RPMI7951 (cell line): ENCODE measurements at regions not wholly inside any gene's neighbourhood (a gene's known extent, or its start where the extent isn't known, plus 50 kb on each side); places are given as distances from the start of the nearest gene placed in this dataset.
"Not testable (repeated sequence)": the region's sequence is repeated elsewhere in the genome, so short reads cannot be mapped to it uniquely, and the experiment has no call there.

Experiments used
- DNase-seq: peaks from one replicate; pipeline ENCODE4 v3.0.0-alpha.2; 2012; ENCODE audit warnings: low read depth

- no peak for DNase-seq
Observed at GRCh38 chr6:68144667-68145066, 490.4 kb upstream of the ADGRB3 start.

DNA sequence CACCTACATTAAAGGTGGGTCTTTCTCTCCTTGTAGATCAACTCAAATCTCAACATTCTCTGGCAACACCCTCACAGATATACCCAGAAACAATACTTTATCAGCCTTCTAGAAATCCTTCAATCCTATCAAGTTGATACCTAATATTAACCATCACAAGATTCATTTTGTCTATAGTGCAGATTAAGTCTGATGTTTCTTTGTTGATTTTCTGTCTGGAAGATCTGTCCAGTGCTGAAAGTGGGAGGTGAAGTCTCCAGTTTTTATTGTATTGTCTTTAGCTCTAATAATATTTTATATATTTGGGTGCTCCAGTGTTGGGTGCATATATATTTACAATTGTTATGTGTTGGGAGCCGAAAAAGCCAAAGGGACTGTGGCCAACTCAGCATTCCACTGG, 493.9 kb upstream of the ADGRB3 start:
- DNase-seq: no peak

DNA sequence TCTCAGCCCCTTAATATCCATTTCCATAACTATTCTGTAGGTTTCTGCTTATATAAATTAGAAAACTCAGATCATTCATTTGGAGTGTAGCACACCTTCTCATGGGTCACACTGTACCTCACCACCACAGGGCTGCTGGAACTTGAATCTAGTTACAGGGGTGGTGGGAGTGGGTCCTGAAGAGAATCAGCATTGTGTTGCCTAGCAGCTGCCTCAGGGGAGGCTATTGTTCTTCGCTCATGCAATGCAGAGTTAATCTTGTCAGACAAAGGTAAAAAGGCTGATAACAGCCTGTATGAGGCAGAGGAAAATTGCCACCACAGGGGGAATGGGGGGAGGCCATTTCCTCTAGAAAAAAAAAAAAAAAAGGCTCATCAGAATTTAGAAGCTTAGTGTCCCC, 496.0 kb upstream of the ADGRB3 start:
- no peak for DNase-seq

DNA sequence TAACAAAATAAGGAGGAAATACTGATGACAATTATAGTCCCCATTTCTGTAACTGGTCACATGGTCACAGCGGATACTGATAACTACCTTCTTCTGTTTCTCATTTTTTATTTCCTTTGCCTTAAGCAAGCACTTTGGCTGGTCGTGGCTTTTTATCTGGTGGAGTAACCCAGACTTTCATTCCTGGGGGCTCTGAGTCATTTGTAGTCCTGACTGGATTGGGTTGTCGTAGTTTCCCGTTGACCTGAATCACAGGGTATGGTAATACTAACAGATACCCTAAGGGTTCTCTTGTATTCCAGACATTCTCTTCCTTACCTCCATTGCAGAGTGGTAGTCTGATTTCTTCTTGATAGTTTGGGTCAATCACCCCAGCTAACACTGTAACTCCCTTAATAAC, 500.3 kb upstream of the ADGRB3 start:
- no peak for DNase-seq

- no peak for DNase-seq
Observed at GRCh38 chr6:68128211-68128610, 506.9 kb upstream of the ADGRB3 start.

GRCh38 chr6:68127074-68127473, 508.0 kb upstream of the ADGRB3 start:
- no peak for DNase-seq

DNA sequence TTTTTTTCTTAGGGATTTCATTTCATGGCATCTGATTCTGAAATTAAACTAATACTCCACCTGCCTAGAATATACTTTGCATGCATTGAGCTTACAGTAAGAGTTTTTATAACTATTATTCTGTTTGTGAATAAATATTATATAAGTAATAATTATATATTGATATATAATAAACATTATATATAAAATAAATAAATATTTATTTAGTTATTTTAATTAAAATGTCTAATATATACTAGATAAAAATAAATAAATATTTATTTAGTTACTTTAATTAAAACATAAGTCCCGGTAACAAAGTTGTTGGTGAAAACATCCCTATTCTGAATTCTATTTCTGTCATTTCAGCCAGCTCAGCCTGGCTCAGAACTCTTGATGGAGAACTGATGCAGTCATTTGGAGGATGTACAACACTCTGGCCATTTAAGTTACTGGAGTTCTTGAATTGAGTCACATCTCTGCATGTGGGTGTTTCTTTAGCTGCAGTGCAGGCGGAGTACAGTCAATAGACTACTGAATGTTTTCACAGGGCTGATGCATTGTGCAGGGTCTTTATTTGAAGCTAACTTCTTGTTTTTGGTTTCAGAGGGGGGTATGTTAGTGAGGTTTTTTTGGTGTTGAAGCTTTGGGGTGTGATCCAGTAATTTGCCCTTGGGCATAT, 508.9 kb upstream of the ADGRB3 start:
- DNase-seq: no peak

DNA sequence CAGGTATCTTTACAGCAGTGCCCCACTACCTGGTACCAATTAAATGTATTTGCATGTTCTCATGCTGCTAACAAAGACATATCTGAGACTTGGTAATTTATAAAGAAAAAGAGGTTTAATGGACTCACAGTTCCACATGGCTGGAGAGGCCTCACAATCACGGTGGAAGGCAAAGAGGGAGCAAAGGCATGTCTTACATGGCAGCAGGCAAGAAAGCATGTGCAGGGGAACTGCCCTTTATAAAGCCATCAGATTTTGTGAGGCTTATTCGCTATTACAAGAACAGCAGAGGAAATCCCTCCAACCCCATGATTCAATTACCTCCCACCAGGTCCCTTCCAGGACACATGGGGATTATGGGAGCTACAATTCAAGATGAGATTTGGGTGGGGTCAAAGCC, 512.1 kb upstream of the ADGRB3 start:
- DNase-seq: not testable (repeated sequence)

DNA sequence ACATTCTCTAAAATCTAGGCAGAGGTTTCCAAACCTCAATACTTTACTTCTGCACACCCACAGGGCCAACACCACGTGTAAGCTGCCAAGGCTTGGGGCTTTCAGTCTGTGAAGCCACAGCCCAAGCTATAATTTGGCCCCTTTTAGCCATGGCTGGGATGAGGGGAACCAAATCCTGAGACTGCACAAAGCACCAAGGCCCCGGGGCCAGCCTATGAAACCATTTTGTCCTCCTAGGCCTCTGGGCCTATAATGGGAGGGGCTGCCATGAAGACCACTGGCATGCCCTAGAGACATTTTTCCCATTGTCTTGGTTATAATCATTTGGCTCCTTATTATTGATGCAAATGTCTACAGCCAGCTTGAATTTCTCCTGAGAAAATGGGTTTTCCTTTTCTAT, 513.0 kb upstream of the ADGRB3 start:
- no peak for DNase-seq

DNA sequence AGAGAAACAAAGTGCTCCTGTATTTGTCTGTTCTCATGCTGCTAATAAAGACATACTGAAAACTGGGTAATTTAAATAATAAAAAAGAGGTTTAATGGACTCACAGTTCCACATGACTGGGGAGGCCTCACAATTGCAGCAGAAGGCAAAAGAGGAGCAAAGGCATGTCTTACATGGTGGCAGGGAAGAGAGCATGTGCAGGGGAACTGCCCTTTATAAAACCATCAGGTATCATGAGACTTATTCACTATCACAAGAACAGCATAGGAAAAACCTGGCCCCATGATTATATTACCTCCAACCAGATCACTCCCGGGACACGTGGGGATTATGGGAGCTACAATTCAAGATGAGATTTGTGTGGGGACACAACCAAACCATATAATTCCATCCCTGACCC, 514.1 kb upstream of the ADGRB3 start:
- not testable (repeated sequence) for DNase-seq

DNA sequence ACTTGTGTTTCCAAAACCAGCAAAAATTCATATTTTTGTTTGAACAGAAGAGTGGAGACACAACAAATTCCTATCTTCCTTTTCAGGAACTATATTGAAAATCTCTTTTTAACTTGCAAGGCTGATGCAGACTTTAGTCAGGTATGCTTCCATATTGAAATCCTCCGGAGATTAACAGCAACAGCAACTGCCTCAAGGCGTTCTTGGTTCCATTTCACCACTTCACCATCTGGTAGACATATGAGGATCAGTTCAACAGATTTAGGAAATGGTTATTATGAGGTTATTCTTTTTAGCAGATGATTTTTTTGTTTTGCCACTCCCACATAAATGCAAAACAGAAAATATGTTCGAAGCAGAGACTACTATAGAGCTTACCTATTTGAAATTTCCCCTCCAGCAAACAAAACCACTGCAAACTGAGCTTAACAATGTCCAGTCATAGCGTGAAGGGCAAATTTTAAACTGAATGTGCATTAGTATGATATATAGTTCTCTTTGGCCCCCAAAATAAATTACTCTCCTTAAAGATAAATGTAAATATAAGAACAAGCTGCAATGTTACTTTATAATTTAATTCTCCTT, 520.5 kb upstream of the ADGRB3 start:
- DNase-seq: no peak

- DNase-seq: no peak
Observed at GRCh38 chr6:68108233-68108835, 526.7 kb upstream of the ADGRB3 start.

DNA sequence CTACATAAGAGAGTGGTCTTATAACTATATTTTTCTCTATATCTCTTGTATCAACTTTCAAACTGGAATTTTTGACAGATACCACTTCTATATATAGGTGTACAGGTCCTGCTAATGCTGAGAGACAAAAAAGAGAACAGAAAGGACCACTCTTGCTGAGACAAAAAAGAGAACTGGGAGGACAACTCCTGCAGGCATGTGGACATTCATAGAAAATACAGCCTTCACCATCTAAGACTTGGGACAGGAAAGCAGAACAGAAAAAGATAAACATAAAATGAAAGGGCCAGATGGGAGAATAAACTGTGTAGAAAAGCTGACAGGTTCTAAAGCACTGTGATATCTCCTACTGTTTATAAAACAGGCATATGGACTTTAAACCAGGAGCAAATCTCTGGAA, 541.0 kb upstream of the ADGRB3 start:
- no peak for DNase-seq

GRCh38 chr6:68087399-68088133, 547.5 kb upstream of the ADGRB3 start:
- no peak for DNase-seq

DNA sequence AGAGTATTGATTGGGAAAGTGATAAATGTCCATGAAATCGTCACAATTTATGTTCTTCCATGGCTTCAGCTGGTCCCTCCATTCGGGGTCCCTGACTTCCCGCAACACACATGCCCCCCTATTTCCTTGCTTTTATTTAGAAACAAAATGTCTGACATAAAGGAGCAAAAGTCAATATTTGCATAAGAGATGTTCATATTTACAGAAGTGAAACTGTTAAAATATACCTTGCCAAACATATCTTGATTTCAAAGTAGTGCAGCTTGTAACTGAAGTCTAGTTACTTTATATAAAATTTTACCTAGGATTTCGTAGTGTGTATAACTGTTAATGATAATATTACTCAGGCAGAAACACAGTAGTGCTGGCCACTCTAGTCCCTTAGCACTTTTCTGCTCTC, 548.9 kb upstream of the ADGRB3 start:
- DNase-seq: no peak

DNA sequence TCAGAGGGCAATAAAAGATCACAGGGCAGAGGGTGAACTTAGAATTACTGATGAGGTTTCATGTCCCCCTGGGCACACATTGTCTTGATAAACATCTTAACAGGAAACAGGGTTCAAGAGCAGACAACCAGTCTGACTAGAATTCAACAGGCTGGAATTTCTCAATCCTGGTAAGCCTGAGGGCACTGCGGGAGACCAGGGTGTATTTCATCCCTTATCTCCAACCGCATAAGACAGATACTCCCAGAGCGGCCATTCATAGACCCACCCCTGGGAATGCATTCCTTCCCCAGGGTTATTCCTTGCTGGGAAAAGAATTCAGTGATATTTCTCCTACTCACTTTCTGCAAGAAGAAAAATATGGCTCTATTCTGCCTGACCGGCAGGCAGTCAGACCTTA, 549.5 kb upstream of the ADGRB3 start:
- not testable (repeated sequence) for DNase-seq

GRCh38 chr6:68082086-68082485, 553.0 kb upstream of the ADGRB3 start:
- no peak for DNase-seq

DNA sequence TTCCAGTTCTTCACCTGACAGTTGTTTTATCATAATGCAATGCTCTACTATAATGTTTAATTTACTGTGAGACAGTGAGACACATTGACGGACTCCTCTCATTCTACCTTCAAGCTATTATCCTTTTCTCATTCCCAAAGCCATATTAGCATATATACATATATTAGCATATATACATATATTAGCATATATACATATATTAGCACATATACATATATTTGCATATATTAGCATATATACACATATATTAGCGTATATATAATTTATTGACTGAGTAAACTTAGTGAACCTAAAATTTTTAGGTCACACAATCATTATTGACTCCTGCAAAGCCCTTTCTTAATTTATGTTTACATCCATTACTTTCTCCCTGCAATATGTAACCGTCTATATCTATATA, 555.0 kb upstream of the ADGRB3 start:
- no peak for DNase-seq

DNA sequence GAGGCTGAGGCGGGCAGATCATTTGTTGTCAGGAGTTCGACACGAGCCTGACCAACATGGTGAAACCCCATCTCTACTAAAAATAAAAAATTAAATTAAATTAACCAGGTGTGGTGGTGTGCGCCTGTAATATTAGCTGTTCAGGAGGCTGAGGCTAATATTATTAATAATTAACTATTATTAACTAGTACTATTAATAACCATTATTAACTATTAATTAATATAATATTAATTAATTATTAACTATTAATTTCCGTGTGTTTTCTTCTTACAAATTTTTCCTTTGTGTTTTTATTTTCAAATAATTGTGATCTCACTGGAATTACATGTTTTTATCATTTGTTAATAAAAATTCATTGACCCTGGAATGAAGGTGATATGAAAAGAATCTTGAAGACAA, 557.4 kb upstream of the ADGRB3 start:
- DNase-seq: no peak

- no peak for DNase-seq
Observed at GRCh38 chr6:68071740-68072139, 563.3 kb upstream of the ADGRB3 start.

- no peak for DNase-seq
Observed at GRCh38 chr6:68069921-68070710, 565.0 kb upstream of the ADGRB3 start.

DNA sequence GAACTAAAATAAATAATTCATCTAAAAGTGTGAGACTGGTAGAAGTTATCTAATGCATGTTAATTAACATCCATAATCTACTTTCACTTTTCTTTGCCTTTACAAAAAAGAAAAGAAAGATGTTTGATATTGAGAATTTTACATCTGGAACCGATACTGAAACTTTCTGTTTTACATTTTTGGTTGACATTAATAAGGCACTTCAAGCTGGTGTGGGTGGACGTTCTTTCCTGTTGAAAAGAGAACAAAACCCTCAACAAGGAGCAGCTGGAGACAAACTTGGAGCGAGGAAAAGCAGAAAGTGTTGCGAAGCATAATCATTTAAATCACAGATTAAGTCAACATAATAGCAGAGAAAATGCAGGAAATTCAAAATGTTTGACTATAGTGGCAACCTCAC, 575.2 kb upstream of the ADGRB3 start:
- no peak for DNase-seq
